Cardiac muscle cell (in vitro differentiated cells and primary cell): ENCODE measurements at regions not wholly inside any gene's neighbourhood (a gene's known extent, or its start where the extent isn't known, plus 50 kb on each side); places are given as distances from the start of the nearest gene placed in this dataset.
"Not testable (repeated sequence)": the region's sequence is repeated elsewhere in the genome, so short reads cannot be mapped to it uniquely, and the experiment has no call there.

Experiments
- DNase-seq, 2 donors: peaks; one replicate each; pipeline versions ENCODE4 v3.0.0 to v3.0.0-alpha.2; 2010 to 2017; ENCODE audit warnings: low read depth in 1 of 2, low spot score in 1 of 2
- H3K27ac ChIP-seq: fragments of 200-600 bp; sonication (generic); 2 replicates; pipeline ENCODE4 v1.5.1; 2016
- H3K27me3 ChIP-seq: fragments of 200-600 bp; sonication (generic); 2 replicates; pipeline ENCODE4 v1.6.0; 2016; ENCODE audit warnings: control low read depth
- H3K36me3 ChIP-seq: fragments of 200-600 bp; sonication (generic); 2 replicates; pipeline ENCODE4 v1.5.1; 2016; ENCODE audit warnings: control low read depth
- H3K4me1 ChIP-seq: fragments of 200-600 bp; sonication (generic); 2 replicates; pipeline ENCODE4 v1.8.1; 2017; ENCODE audit warnings: low read depth, mild to moderate bottlenecking, mixed run types
- H3K4me3 ChIP-seq: fragments of 200-600 bp; sonication (generic); 2 replicates; pipeline ENCODE4 v1.5.1; 2016; ENCODE audit warnings: mild to moderate bottlenecking
- H3K9me3 ChIP-seq: fragments of 200-600 bp; sonication (generic); 2 replicates; pipeline ENCODE4 v1.5.1; 2017; ENCODE audit warnings: low read depth, mild to moderate bottlenecking, control low read depth
- CTCF ChIP-seq: IDR thresholded peaks from 2 replicates; pipeline ENCODE4 v1.5.1; 2012; ENCODE audit warnings: low read depth, mild to moderate bottlenecking, low read length

- no peaks in the 10 kb centered on the region for H3K27me3 ChIP-seq
- no peak for DNase-seq
- no peak for TF ChIP-seq CTCF
- H3K4me1 ChIP-seq, result peaks cover 5% of the 10 kb centered on the region
- H3K9me3 ChIP-seq, result no peaks in the 10 kb centered on the region
- no peak overlapping the region for H3K27ac ChIP-seq
- no peak overlapping the region for H3K4me3 ChIP-seq
- no peaks in the 10 kb centered on the region for H3K36me3 ChIP-seq
Observed at GRCh38 chr1:181219938-181220337, 131.4 kb downstream of the IER5 start.

- H3K9me3 ChIP-seq, result no peaks in the 10 kb centered on the region
- H3K27me3 ChIP-seq, result no peaks in the 10 kb centered on the region
- H3K36me3 ChIP-seq, result no peaks in the 10 kb centered on the region
- H3K4me3 ChIP-seq, result no peak overlapping the region
- no peak overlapping the region for H3K27ac ChIP-seq
- DNase-seq, result no peak
- H3K4me1 ChIP-seq, result peaks cover 5% of the 10 kb centered on the region
- no peak for TF ChIP-seq CTCF
Observed at GRCh38 chr1:181221078-181221477, 132.6 kb downstream of the IER5 start.

GRCh38 chr1:181222972-181223505 is 134.5 kb downstream of the IER5 start:
- TF ChIP-seq CTCF, result no peak
- H3K36me3 ChIP-seq, result no peaks in the 10 kb centered on the region
- H3K9me3 ChIP-seq, result no peaks in the 10 kb centered on the region
- no peaks in the 10 kb centered on the region for H3K27me3 ChIP-seq
- H3K4me1 ChIP-seq, result no peaks in the 10 kb centered on the region
- no peak overlapping the region for H3K27ac ChIP-seq
- DNase-seq, result no peak
- no peak overlapping the region for H3K4me3 ChIP-seq

- H3K4me1 ChIP-seq, H3K4me3 ChIP-seq, H3K36me3 ChIP-seq, H3K9me3 ChIP-seq, H3K27ac ChIP-seq, H3K27me3 ChIP-seq, DNase-seq: not testable (repeated sequence)
Observed at GRCh38 chr1:181226728-181227127, 138.2 kb downstream of the IER5 start.

GRCh38 chr1:181239086-181239485 is 150.6 kb downstream of the IER5 start:
- no peak for DNase-seq
- H3K36me3 ChIP-seq, result no peaks in the 10 kb centered on the region
- H3K4me3 ChIP-seq, result no peak overlapping the region
- no peaks in the 10 kb centered on the region for H3K27me3 ChIP-seq
- TF ChIP-seq CTCF, result no peak
- no peaks in the 10 kb centered on the region for H3K4me1 ChIP-seq
- H3K27ac ChIP-seq, result no peak overlapping the region
- H3K9me3 ChIP-seq, result no peaks in the 10 kb centered on the region

- H3K27ac ChIP-seq, H3K4me1 ChIP-seq, H3K4me3 ChIP-seq, H3K27me3 ChIP-seq, DNase-seq, H3K9me3 ChIP-seq, H3K36me3 ChIP-seq: not testable (repeated sequence)
Observed at GRCh38 chr1:181246320-181246719, 157.8 kb downstream of the IER5 start.

- H3K9me3 ChIP-seq, H3K36me3 ChIP-seq, DNase-seq, H3K4me3 ChIP-seq, H3K4me1 ChIP-seq, H3K27ac ChIP-seq, H3K27me3 ChIP-seq: not testable (repeated sequence)
Observed at GRCh38 chr1:181248361-181248760, 159.9 kb downstream of the IER5 start.
